ENCODE measurements at regions not wholly inside any gene's neighbourhood (a gene's known extent, or its start where the extent isn't known, plus 50 kb on each side); places are given as distances from the start of the nearest gene placed in this dataset.

GRCh38 chr5:122600924-122601323, 174.0 kb upstream of the SNX2 start:
- no peak overlapping the region for H3K4me3 ChIP-seq (ENCODE audit: low read depth, low read length)
- H3K27ac ChIP-seq (ENCODE audit: extremely low read depth, low read depth, low read length) = no peak overlapping the region
- CTCF ChIA-PET = no interaction called here
- POLR2A ChIA-PET = no interaction called here
- no peaks in the 10 kb centered on the region for H3K36me3 ChIP-seq (ENCODE audit: control insufficient read depth in 2 of 2, insufficient read depth in 1 of 2, low read length in 2 of 2)
- TF ChIP-seq ZNF585B (tag by site-specific recombination; IDR thresholded peaks at IDR 0.05) (peak; percentile 98), SETDB1 (IDR thresholded peaks at IDR 0.05; ENCODE audit: insufficient read length, low read length) (peak; percentile 80), ZNF488 (tag by site-specific recombination; IDR thresholded peaks at IDR 0.05) (no peak), ZNF692 (tag by site-specific recombination; IDR thresholded peaks at IDR 0.05) (no peak), ZNF175 (tag by site-specific recombination; IDR thresholded peaks at IDR 0.05) (no peak), HOXC10 (CRISPR knock-in tag; IDR thresholded peaks at IDR 0.05) (no peak), TRIM28 (IDR thresholded peaks at IDR 0.05; ENCODE audit: borderline replicate concordance, low read length) (peak; percentile 75), ZNF658 (tag by site-specific recombination; IDR thresholded peaks at IDR 0.05) (no peak), ZIC2 (tag by site-specific recombination; IDR thresholded peaks at IDR 0.05) (no peak), ZNF747 (tag by site-specific recombination; IDR thresholded peaks at IDR 0.05) (no peak)
- peaks cover 4% of the 10 kb centered on the region; the same call in 1 of the 2 replicates for H3K4me1 ChIP-seq (ENCODE audit: control insufficient read depth, insufficient read depth, low read length)
- H3K9me3 ChIP-seq (ENCODE audit: control insufficient read depth, insufficient read depth, low read depth, low read length) = no peaks in the 10 kb centered on the region

- H3K9me3 ChIP-seq (ENCODE audit: control insufficient read depth, insufficient read depth, low read depth, low read length) = no peaks in the 10 kb centered on the region
- peaks cover 9% of the 10 kb centered on the region; the same call in 1 of the 2 replicates for H3K4me1 ChIP-seq (ENCODE audit: control insufficient read depth, insufficient read depth, low read length)
- no peak overlapping the region for H3K4me3 ChIP-seq (ENCODE audit: low read depth, low read length)
- no peak overlapping the region for H3K27ac ChIP-seq (ENCODE audit: extremely low read depth, low read depth, low read length)
- ChIA-PET CTCF (no interaction called here), POLR2A (no interaction called here)
- no peaks in the 10 kb centered on the region for H3K36me3 ChIP-seq (ENCODE audit: control insufficient read depth in 2 of 2, insufficient read depth in 1 of 2, low read length in 2 of 2)
- peak; percentile 68; the same call in 1 of the 2 replicates for TF ChIP-seq ZNF561 (tag by site-specific recombination; IDR thresholded peaks at IDR 0.05; ENCODE audit: borderline replicate concordance)
- 0 out of 2 replicates have a peak, but pooled peaks have one; percentile 30 for TF ChIP-seq GLI2 (tag by site-specific recombination; IDR thresholded peaks at IDR 0.05; ENCODE audit: borderline replicate concordance, low read depth)
- peak; percentile 83 for TF ChIP-seq FEZF1 (tag by site-specific recombination; IDR thresholded peaks at IDR 0.05)
- TF ChIP-seq ZNF169 (tag by site-specific recombination; IDR thresholded peaks at IDR 0.05) = no peak
- TF ChIP-seq ZNF610 (tag by site-specific recombination; IDR thresholded peaks at IDR 0.05; ENCODE audit: borderline replicate concordance) = 0 out of 2 replicates have a peak, but pooled peaks have one; percentile 28
- TF ChIP-seq ZSCAN30 (tag by site-specific recombination; IDR thresholded peaks at IDR 0.05) = 0 out of 2 replicates have a peak, but pooled peaks have one; percentile 46
- TF ChIP-seq OSR2 (tag by site-specific recombination; IDR thresholded peaks at IDR 0.05) = peak; percentile 66; the same call in 1 of the 2 replicates
- TF ChIP-seq HIC1 (tag by site-specific recombination; IDR thresholded peaks at IDR 0.05) = peak; percentile 45; the same call in 1 of the 2 replicates
- no peak for TF ChIP-seq SALL2 (tag by site-specific recombination; IDR thresholded peaks at IDR 0.05; ENCODE audit: borderline replicate concordance)
- peak; percentile 96 for TF ChIP-seq PRDM6 (tag by site-specific recombination; IDR thresholded peaks at IDR 0.05)
- TF ChIP-seq HOXD13 (CRISPR knock-in tag; IDR thresholded peaks at IDR 0.05; ENCODE audit: borderline replicate concordance) = 0 out of 2 replicates have a peak, but pooled peaks have one; percentile 24
- TF ChIP-seq OVOL3 (tag by site-specific recombination; IDR thresholded peaks at IDR 0.05) = peak; percentile 78; the same call in 1 of the 2 replicates
- TF ChIP-seq IKZF3 (tag by site-specific recombination; IDR thresholded peaks at IDR 0.05) = peak; percentile 61; the same call in 1 of the 2 replicates
- TF ChIP-seq ZNF18 (tag by site-specific recombination; IDR thresholded peaks at IDR 0.05) = peak; percentile 49
- TF ChIP-seq ZNF654 (tag by site-specific recombination; IDR thresholded peaks at IDR 0.05; ENCODE audit: low read depth) = no peak
Observed at GRCh38 chr5:122602700-122603099, 172.2 kb upstream of the SNX2 start.

Measured in HEK293 (cell line).